ENCODE measurements at regions not wholly inside any gene's neighbourhood (a gene's known extent, or its start where the extent isn't known, plus 50 kb on each side); places are given as distances from the start of the nearest gene placed in this dataset.

GRCh38 chr2:150374492-150374891, 113.0 kb downstream of the RND3 start:
- Mint-ChIP-seq H3K9me3 (peaks cover 0 to 4% of the 10 kb centered on the region in 2 experiments; a peak in 3 of 5 replicates), H3K27ac (no peak overlapping the region)
- H2AFZ ChIP-seq (ENCODE audit: low read length): no peak overlapping the region

More at GRCh38 chr2:150374492-150374891, 113.0 kb downstream of the RND3 start:
- no peak overlapping the region for H3K4ac ChIP-seq (ENCODE audit: low read depth, low read length)
- no peak overlapping the region for H3K4me2 ChIP-seq (ENCODE audit: insufficient read depth, insufficient read length, low read length)
- Mint-ChIP-seq H3K27me3 (ENCODE audit: low read depth) (no peaks in the 10 kb centered on the region), H3K4me3 (no peak overlapping the region), H3K4me1 (peaks cover 12 to 18% of the 10 kb centered on the region in 2 experiments; a peak in 3 of 4 replicates), H3K36me3 (ENCODE audit: insufficient read depth in 1 of 3, low read depth in 3 of 3) (peaks cover 0 to 5% (median 0%) of the 10 kb centered on the region in 3 experiments; a peak in 1 of 7 replicates)
- H2BK5ac ChIP-seq (ENCODE audit: insufficient read length, low read length): no peak overlapping the region
- no peak overlapping the region for H3K56ac ChIP-seq (ENCODE audit: insufficient read length, low read depth, low read length)
- no peak overlapping the region for H4K5ac ChIP-seq (ENCODE audit: insufficient read length, low read depth, low read length)
- no peak overlapping the region for H2BK120ac ChIP-seq (ENCODE audit: low read depth, low read length, poor library complexity, severe bottlenecking)
- peaks cover 3% of the 10 kb centered on the region for H3K4me1 ChIP-seq (ENCODE audit: insufficient read depth, low read length)
- no peak overlapping the region for H4K8ac ChIP-seq (replicated peaks; ENCODE audit: insufficient read length, low read depth, low read length)
- TF ChIP-seq CTCF (conservative IDR thresholded peaks at IDR 0.05): no peak
- no peak overlapping the region for H3K14ac ChIP-seq (ENCODE audit: insufficient read depth, low read length)
- no peaks in the 10 kb centered on the region for H3K79me1 ChIP-seq (ENCODE audit: insufficient read depth, low read depth, low read length, poor library complexity, severe bottlenecking)
- H4K91ac ChIP-seq (ENCODE audit: insufficient read length, low read depth, low read length): no peak overlapping the region
- no peak overlapping the region for H3T11ph ChIP-seq (ENCODE audit: low read length)
- H3K27me3 ChIP-seq (ENCODE audit: insufficient read depth, low read length): no peaks in the 10 kb centered on the region
- no peaks in the 10 kb centered on the region for H3K9me3 ChIP-seq (ENCODE audit: control insufficient read depth, low read depth, low read length)
- H3K27ac ChIP-seq (ENCODE audit: insufficient read length, low read depth, low read length): no peak overlapping the region
- H3K23ac ChIP-seq (ENCODE audit: insufficient read length, low read depth, low read length): no peak overlapping the region
- no peak overlapping the region for H2BK12ac ChIP-seq (ENCODE audit: insufficient read length, low read depth, low read length)
- no peaks in the 10 kb centered on the region for H4K20me1 ChIP-seq (ENCODE audit: control insufficient read depth, insufficient read depth, insufficient read length)
- no peak overlapping the region for H3K18ac ChIP-seq (ENCODE audit: insufficient read length, low read depth, low read length)
- no peak overlapping the region for H2AK5ac ChIP-seq (ENCODE audit: insufficient read length, low read length)
- no peaks in the 10 kb centered on the region; the same call in 1 of the 2 replicates for H3K79me2 ChIP-seq (ENCODE audit: insufficient read depth, low read length)
- no CpG with 5 or more reads among the region's 1 CpG for WGBS (ENCODE audit: extremely low coverage, insufficient read length, low lambda C conversion rate)
- H3K9ac ChIP-seq (ENCODE audit: extremely low read depth, insufficient read length, low read length): no peak overlapping the region
- DNase-seq: no peak
- H2BK15ac ChIP-seq (ENCODE audit: low read depth, low read length): no peak overlapping the region
- no peak overlapping the region for H2BK20ac ChIP-seq (ENCODE audit: low read depth, low read length, poor library complexity, severe bottlenecking)
- H3K23me2 ChIP-seq (ENCODE audit: insufficient read length, low read depth, low read length, poor library complexity, severe bottlenecking): no peaks in the 10 kb centered on the region
